Suprapubic skin (tissue), 4 donors: ENCODE measurements at regions not wholly inside any gene's neighbourhood (a gene's known extent, or its start where the extent isn't known, plus 50 kb on each side); places are given as distances from the start of the nearest gene placed in this dataset.

Source experiments
- DNase-seq, 2 donors: peaks; one replicate each; pipeline ENCODE4 v3.0.0-alpha.2; 2019; ENCODE audit warnings: low spot score in 2 of 2
- H3K27ac ChIP-seq: fragments of 200-600 bp; sonication (generic); one replicate; pipeline ENCODE4 v1.5.1; 2019
- H3K27me3 ChIP-seq: fragments of 200-600 bp; sonication (generic); one replicate; pipeline ENCODE4 v1.5.1; 2019
- H3K36me3 ChIP-seq: fragments of 200-600 bp; sonication (generic); one replicate; pipeline ENCODE4 v1.5.1; 2019
- H3K4me1 ChIP-seq: fragments of 200-600 bp; sonication (generic); one replicate; pipeline ENCODE4 v1.5.1; 2019
- H3K4me3 ChIP-seq: fragments of 200-600 bp; sonication (generic); one replicate; pipeline ENCODE4 v1.5.1; 2019; ENCODE audit warnings: mild to moderate bottlenecking
- H3K9me3 ChIP-seq: fragments of 200-600 bp; sonication (generic); one replicate; pipeline ENCODE4 v1.5.1; 2019
- EP300 ChIP-seq: sonication (generic); formaldehyde crosslinking; IDR thresholded peaks from one replicate; pipeline ENCODE4 v1.6.1; 2017; ENCODE audit warnings: antibody characterized with exemption
- POLR2A ChIP-seq, 2 donors: fragments of 450-650 bp; IDR thresholded peaks; one replicate each; pipeline ENCODE4 v1.6.1; 2017; ENCODE audit warnings: antibody characterized with exemption in 2 of 2, mild to moderate bottlenecking in 2 of 2, moderate library complexity in 2 of 2
- POLR2AphosphoS5 ChIP-seq, 3 donors: sonication (generic); formaldehyde crosslinking; IDR thresholded peaks; one replicate each; pipeline ENCODE4 v1.6.1; 2017; ENCODE audit warnings: antibody characterized with exemption in 3 of 3
- WGBS: methylation state at CpG from one replicate; pipeline ENCODE4 v1.1.5; 2018; 5-methylcytosine and 5-hydroxymethylcytosine counted together
- TF ChIP-seq, protein P1 (sequence below), 2 donors: fragments of 200-600 bp in 1 of 2; fragments of 450-650 bp in 1 of 2; sonication (generic) in 1 of 2; IDR thresholded peaks; one replicate each; pipeline ENCODE4 v1.5.1; 2016 to 2019; ENCODE audit warnings: antibody characterized with exemption in 2 of 2, mild to moderate bottlenecking in 1 of 2, moderate library complexity in 1 of 2

DNA sequence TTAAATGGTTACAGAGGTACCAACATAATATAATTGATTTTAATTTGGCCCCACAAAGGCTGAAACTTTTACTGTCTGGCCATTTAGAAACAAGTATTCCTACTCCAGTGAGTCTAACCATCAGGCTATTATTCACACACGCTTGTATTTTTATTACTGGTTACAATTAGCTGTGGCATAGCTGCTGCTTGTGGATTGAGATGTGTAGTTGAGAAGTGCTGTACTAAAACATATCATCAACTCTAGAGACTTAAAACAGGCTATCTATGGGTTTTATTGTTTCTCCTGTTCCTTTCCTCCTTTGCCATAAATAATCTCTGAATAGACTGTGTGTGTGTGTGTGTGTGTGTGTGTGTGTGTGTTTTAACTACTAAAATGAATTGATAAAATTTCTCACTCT is 530.2 kb downstream of the CCDC85A start:
- Histone ChIP-seq H3K27me3 (no peaks in the 10 kb centered on the region), H3K4me3 (no peak overlapping the region), H3K9me3 (no peaks in the 10 kb centered on the region), H3K36me3 (no peaks in the 10 kb centered on the region), H3K27ac (no peak overlapping the region), H3K4me1 (no peaks in the 10 kb centered on the region)
- TF ChIP-seq POLR2AphosphoS5 (IDR thresholded peaks at IDR 0.05) (no peak), POLR2A (IDR thresholded peaks at IDR 0.05) (no peak), EP300 (no peak)
- TF ChIP-seq, protein P1, sequence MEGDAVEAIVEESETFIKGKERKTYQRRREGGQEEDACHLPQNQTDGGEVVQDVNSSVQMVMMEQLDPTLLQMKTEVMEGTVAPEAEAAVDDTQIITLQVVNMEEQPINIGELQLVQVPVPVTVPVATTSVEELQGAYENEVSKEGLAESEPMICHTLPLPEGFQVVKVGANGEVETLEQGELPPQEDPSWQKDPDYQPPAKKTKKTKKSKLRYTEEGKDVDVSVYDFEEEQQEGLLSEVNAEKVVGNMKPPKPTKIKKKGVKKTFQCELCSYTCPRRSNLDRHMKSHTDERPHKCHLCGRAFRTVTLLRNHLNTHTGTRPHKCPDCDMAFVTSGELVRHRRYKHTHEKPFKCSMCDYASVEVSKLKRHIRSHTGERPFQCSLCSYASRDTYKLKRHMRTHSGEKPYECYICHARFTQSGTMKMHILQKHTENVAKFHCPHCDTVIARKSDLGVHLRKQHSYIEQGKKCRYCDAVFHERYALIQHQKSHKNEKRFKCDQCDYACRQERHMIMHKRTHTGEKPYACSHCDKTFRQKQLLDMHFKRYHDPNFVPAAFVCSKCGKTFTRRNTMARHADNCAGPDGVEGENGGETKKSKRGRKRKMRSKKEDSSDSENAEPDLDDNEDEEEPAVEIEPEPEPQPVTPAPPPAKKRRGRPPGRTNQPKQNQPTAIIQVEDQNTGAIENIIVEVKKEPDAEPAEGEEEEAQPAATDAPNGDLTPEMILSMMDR (IDR thresholded peaks at IDR 0.05) = no peak
- no peak for DNase-seq
- 73% methylated on average over 1 of the region's 1 CpG for WGBS

GRCh38 chr2:56714400-56714799 is 530.6 kb downstream of the CCDC85A start:
- Histone ChIP-seq H3K27ac (no peak overlapping the region), H3K9me3 (no peaks in the 10 kb centered on the region), H3K27me3 (no peaks in the 10 kb centered on the region), H3K4me3 (no peak overlapping the region), H3K36me3 (no peaks in the 10 kb centered on the region), H3K4me1 (no peaks in the 10 kb centered on the region)
- DNase-seq = no peak
- TF ChIP-seq POLR2A (IDR thresholded peaks at IDR 0.05) (no peak), EP300 (no peak), POLR2AphosphoS5 (IDR thresholded peaks at IDR 0.05) (no peak)
- TF ChIP-seq, protein P1 (IDR thresholded peaks at IDR 0.05) = no peak
- 76% methylated on average over 7 of the region's 7 CpGs for whole genome bisulfite sequencing

DNA sequence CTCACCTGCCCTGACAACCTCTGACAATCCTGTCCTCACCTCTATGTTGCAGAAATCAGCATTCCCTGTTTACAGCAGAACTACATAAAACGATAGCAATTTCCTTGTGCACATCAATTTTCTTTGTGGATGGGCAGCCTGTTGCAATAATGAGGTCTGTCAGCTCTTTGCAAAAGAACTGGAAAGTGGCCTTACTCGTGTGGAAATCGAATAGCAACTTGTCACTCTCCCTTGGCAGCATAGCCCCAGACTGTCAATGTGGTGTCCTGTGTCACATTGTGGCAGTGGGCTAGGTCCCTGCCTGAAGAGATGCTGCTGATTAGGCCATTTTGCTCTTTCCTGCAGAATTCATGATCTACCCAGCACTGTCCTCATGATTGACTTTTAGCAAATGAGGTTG is 531.9 kb downstream of the CCDC85A start:
- Histone ChIP-seq H3K27me3 (no peaks in the 10 kb centered on the region), H3K4me3 (no peak overlapping the region), H3K36me3 (no peaks in the 10 kb centered on the region), H3K4me1 (no peaks in the 10 kb centered on the region), H3K9me3 (no peaks in the 10 kb centered on the region), H3K27ac (no peak overlapping the region)
- WGBS = 52% methylated on average over 3 of the region's 3 CpGs
- TF ChIP-seq POLR2AphosphoS5 (IDR thresholded peaks at IDR 0.05) = no peak
- TF ChIP-seq, protein P1 (IDR thresholded peaks at IDR 0.05) = no peak
- TF ChIP-seq POLR2A (IDR thresholded peaks at IDR 0.05) = no peak
- TF ChIP-seq EP300 = no peak
- DNase-seq = no peak

DNA sequence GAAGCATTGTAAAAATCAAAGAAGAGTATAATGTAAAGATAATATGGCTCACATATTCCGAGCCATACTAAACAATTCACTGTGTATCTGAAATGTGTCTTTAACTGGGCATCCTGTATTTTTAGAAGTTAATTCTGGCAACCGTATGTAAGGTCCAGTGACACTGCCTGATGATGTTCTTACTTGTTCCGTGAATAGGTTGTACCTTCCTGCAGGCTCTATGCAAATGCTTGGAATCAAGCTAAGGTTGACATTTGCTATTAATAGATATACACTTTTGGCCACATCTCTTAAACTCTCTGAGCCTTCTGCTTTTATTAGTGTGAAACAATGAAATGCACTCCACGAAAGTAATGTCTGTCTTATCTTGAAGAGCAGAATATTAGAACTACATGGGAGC is 534.6 kb downstream of the CCDC85A start:
- Histone ChIP-seq H3K27ac (no peak overlapping the region), H3K36me3 (no peaks in the 10 kb centered on the region), H3K4me3 (no peak overlapping the region), H3K9me3 (no peaks in the 10 kb centered on the region), H3K4me1 (no peaks in the 10 kb centered on the region), H3K27me3 (no peaks in the 10 kb centered on the region)
- 53% methylated on average over 4 of the region's 4 CpGs for WGBS
- no peak for DNase-seq
- TF ChIP-seq EP300 = no peak
- TF ChIP-seq POLR2A (IDR thresholded peaks at IDR 0.05) = no peak
- no peak for TF ChIP-seq POLR2AphosphoS5 (IDR thresholded peaks at IDR 0.05)
- TF ChIP-seq, protein P1 (IDR thresholded peaks at IDR 0.05) = no peak

DNA sequence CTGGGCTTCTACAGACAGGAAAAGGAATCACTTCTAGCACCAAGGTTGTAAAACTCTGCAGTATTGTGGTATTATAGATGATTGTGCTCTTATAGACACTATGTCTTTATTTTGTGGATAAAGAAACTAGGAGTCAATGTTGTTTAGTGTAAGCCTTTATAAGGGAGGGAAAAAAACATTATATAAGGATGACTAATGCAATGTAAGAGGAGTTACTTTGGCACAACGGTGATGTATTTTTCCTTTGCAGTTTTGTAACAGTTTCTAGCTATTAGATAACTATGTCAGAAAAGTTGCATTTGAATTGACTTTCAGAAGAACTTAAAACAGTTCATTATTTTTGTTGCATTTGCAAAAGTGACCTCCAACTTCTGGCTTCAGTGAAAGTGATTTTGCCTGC is 545.4 kb downstream of the CCDC85A start:
- Histone ChIP-seq H3K27me3 (no peaks in the 10 kb centered on the region), H3K4me3 (no peak overlapping the region), H3K9me3 (peaks cover 13% of the 10 kb centered on the region), H3K36me3 (no peaks in the 10 kb centered on the region), H3K27ac (no peak overlapping the region), H3K4me1 (no peaks in the 10 kb centered on the region)
- no peak for DNase-seq
- WGBS = 49% methylated on average over 1 of the region's 1 CpG
- TF ChIP-seq POLR2A (IDR thresholded peaks at IDR 0.05) (no peak), EP300 (no peak), POLR2AphosphoS5 (IDR thresholded peaks at IDR 0.05) (no peak)
- TF ChIP-seq, protein P1 (IDR thresholded peaks at IDR 0.05) = no peak
